IPS-15b (cell line): ENCODE measurements at regions not wholly inside any gene's neighbourhood (a gene's known extent, or its start where the extent isn't known, plus 50 kb on each side); places are given as distances from the start of the nearest gene placed in this dataset.

Experiments
- H3K27me3 ChIP-seq: one replicate; pipeline ENCODE4 v1.6.1; 2013; ENCODE audit warnings: low read length; ENCODE audit not compliant: control insufficient read depth, insufficient read depth
- H3K36me3 ChIP-seq: one replicate; pipeline ENCODE4 v1.6.1; 2013; ENCODE audit warnings: low read length; ENCODE audit not compliant: control insufficient read depth, insufficient read depth
- H3K4me1 ChIP-seq: one replicate; pipeline ENCODE4 v1.6.1; 2013; ENCODE audit warnings: mild to moderate bottlenecking, low read length; ENCODE audit not compliant: control insufficient read depth, insufficient read depth
- H3K4me3 ChIP-seq: one replicate; pipeline ENCODE4 v1.5.1; 2013; ENCODE audit warnings: low read depth, low read length
- H3K9ac ChIP-seq: one replicate; pipeline ENCODE4 v1.6.1; 2013; ENCODE audit warnings: low read depth, mild to moderate bottlenecking, low read length
- H3K9me3 ChIP-seq: one replicate; pipeline ENCODE4 v1.6.1; 2013; ENCODE audit warnings: mild to moderate bottlenecking, low read length; ENCODE audit not compliant: control insufficient read depth, insufficient read depth

DNA sequence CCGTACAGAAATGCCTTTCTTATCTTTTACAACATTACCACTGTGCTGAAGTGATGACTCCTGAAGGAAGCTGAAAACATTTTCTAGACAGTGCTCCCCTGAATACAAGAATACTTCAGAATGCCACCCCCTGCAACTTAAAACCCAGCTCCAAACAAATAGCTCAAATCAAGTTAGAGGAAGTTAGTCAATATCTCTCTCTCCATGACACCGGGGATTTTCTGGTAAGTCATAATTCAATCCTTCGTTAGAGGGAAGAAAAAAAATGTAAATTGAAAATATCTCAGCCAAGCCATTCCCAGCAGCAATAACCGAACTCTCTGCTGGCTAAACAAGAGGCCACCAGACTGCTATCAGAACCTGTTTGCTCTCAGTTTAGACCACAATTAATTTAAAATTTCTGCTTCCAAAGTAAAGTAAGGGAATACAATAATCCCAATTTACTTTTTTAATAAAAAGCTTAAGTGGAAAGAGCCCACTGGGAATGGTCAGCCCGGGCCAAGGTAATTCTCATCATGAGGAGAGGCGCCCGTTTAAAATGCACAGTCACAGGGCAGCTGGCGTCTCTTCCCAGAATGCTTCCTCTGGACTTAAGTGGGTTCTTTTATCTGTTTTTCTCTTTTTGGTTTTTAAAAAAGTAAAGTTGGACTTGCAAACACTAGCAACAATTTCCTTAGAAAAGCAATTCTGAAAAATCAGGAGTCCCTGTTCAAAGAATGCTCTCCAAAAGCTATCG, 710.1 kb upstream of the STXBP6 start:
- Histone ChIP-seq H3K9ac (no peak overlapping the region), H3K36me3 (no peaks in the 10 kb centered on the region), H3K4me3 (no peak overlapping the region), H3K9me3 (no peaks in the 10 kb centered on the region), H3K4me1 (peaks cover 16% of the 10 kb centered on the region), H3K27me3 (no peaks in the 10 kb centered on the region)

- Histone ChIP-seq H3K27me3 (no peaks in the 10 kb centered on the region), H3K4me3 (no peak overlapping the region), H3K4me1 (peaks cover 16% of the 10 kb centered on the region), H3K9me3 (no peaks in the 10 kb centered on the region), H3K9ac (no peak overlapping the region), H3K36me3 (no peaks in the 10 kb centered on the region)
Observed at GRCh38 chr14:25759256-25759655, 709.3 kb upstream of the STXBP6 start.

- Histone ChIP-seq H3K4me1 (peaks cover 16% of the 10 kb centered on the region), H3K9me3 (no peaks in the 10 kb centered on the region), H3K27me3 (no peaks in the 10 kb centered on the region), H3K9ac (no peak overlapping the region), H3K36me3 (no peaks in the 10 kb centered on the region), H3K4me3 (no peak overlapping the region)
Observed at GRCh38 chr14:25757364-25757763, 707.4 kb upstream of the STXBP6 start.

GRCh38 chr14:25756876-25757275, 706.9 kb upstream of the STXBP6 start:
- Histone ChIP-seq H3K4me1 (peaks cover 16% of the 10 kb centered on the region), H3K4me3 (no peak overlapping the region), H3K36me3 (no peaks in the 10 kb centered on the region), H3K9ac (no peak overlapping the region), H3K9me3 (no peaks in the 10 kb centered on the region), H3K27me3 (no peaks in the 10 kb centered on the region)

GRCh38 chr14:25753130-25753529, 703.2 kb upstream of the STXBP6 start:
- Histone ChIP-seq H3K27me3 (no peaks in the 10 kb centered on the region), H3K9ac (no peak overlapping the region), H3K9me3 (no peaks in the 10 kb centered on the region), H3K4me1 (peaks cover 16% of the 10 kb centered on the region), H3K36me3 (no peaks in the 10 kb centered on the region), H3K4me3 (no peak overlapping the region)

GRCh38 chr14:25750436-25750835, 700.5 kb upstream of the STXBP6 start:
- Histone ChIP-seq H3K9me3 (no peaks in the 10 kb centered on the region), H3K27me3 (no peaks in the 10 kb centered on the region), H3K4me3 (no peak overlapping the region), H3K4me1 (no peaks in the 10 kb centered on the region), H3K9ac (no peak overlapping the region), H3K36me3 (no peaks in the 10 kb centered on the region)
